GM21526 (cell line): ENCODE measurements at regions not wholly inside any gene's neighbourhood (a gene's known extent, or its start where the extent isn't known, plus 50 kb on each side); places are given as distances from the start of the nearest gene placed in this dataset.
"Not testable (repeated sequence)": the region's sequence is repeated elsewhere in the genome, so short reads cannot be mapped to it uniquely, and the experiment has no call there.

Source experiments
- ATAC-seq: cut with Tn5 transposase; IDR thresholded peaks from one replicate; pipeline ENCODE4 v1.9.1; 2021; ENCODE audit warnings: moderate library complexity; ENCODE audit not compliant: unreplicated experiment, low FRiP score

DNA sequence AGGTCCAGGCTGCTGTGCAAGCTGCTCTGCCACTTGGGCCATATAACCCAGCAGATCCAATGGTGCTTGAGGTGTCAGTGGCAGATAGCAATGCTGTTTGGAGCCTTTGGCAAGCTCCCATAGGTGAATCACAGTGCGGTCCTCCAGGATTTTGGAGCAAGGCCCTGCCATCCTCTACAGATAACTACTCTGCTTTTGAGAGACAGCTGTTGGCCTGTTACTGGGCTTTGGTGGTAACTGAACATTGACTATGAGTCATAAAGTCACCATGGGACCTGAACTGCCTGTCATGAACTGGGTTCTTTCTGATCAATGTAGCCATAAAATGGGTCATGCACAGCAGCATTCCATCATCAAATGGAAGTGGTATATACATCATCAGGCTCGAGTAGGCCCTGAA, 92.0 kb upstream of the IGLL5 start:
- not testable (repeated sequence) for ATAC-seq

DNA sequence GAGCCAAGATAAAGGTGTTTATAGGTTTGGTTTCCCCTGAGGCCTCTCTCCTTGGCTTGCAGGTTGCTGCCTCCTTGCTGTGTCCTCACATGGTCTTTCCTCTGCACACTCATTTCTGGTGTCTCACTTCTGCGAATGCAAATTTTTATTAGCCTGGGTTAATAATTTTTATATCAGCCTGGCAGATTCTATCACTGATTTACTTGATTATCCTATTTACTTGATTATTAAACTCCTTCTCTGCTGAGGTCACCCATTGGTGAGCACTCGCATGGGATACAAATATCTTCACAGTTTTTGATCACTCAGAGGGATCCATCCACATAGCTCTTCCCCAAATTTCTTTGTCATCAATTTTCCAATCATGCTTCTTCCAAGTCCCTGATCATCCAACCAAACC, 90.9 kb upstream of the IGLL5 start:
- ATAC-seq, result no peak

DNA sequence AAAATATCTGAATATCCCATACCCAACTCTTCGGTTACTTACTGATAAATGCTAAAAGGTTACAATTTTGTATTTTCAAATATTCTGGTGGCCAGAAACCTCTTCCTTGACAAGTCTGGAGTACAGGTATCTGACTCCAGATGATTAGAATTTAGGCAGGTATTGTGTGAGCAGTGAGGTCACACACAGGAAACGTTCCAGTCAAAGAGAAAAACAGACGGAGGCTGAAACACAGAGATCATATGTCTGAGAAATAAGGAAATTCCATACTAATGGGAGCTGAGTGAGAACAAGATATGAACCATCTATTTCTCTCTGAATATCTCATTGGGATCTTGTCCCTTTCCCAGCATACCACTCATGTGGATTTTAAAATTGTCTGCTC, 89.4 kb upstream of the IGLL5 start:
- ATAC-seq, result no peak

DNA sequence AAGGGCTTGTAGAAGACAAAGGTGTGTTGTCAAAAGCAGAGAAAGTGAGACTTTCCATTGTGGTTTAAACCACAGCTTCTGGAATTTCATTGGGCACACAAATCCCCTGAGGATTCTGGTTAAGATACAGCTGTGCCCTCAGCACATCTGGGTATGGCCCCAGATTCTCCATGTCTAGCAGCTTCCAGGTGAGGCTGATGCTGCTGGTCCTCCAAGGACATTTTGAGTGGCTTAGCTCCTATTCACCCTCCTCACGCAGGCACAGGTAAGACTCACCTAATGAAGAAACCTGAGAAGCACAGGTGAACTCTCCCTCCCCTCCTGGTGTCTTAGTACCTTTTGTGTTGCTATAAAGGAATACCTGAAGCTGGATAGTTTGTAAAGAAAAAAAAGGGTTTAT, 88.9 kb upstream of the IGLL5 start:
- ATAC-seq, result no peak

DNA sequence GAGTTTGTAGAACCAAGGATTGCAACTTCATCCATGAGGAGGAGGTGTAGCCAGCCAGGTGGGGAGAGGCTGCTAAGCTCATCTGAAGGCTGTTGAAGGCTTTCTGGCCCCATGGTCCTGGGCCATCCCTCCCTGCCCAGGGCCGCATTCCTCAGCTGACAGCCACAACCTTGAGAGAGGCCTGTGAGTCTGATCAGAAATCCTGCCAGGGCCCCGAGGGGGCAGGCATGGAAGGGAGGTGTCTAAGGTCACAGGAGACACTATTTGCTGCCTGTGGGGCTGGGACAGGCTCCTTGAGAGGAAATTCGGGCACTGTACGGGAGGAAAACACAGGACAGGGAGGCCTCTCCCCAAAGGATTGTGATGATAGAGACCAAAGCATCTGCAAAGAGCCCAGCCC, 88.1 kb upstream of the IGLL5 start:
- ATAC-seq, result no peak

DNA sequence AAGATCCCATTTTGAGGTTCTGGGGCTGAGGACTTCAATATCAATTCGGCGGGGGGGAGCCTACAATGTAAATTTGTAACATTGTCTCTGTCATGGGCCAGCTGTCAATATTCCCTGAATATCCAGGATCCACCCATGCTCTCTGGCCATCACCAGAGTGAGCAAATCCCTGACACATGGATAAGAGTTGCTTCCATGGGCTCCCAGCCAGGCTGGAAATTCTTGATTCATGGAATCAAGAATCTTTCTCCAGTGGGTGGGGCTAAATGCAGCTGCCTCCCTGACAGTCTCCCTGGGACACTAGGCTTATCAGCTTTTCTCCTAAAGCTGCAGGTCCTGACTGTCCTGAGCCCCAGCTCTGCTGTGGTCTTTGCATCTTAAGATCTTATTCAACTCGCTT, 86.9 kb upstream of the IGLL5 start:
- no peak for ATAC-seq

DNA sequence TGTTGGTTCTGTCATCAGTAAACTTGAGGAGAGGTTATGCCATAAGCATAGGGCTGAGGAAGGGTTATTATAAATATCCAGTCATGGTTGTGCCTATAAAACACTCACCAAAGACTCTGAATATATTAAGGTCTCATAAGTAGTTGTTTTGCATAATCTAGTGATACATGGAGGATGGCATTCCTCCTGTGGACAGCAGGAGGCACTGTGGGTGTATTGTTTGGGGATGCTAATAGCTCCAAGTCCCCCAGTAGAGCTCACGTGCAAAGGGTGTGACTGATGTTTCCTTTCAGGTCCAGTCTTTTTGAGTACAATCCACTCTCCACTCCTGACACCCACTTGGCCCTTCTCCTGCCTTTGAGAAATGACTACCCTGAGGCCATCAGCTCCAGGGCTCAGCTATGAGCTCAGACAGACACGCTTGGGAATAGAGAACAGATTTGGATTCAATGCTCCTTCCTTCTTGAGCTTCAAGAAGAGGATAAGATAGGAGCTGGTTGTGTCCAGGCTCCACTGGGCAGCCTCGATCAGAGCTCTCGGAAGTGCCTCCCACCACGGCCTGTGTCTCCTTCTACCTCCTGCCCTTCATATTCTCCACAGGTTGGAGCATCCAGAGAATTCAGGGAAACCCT, 85.2 kb upstream of the IGLL5 start:
- ATAC-seq, result no peak

DNA sequence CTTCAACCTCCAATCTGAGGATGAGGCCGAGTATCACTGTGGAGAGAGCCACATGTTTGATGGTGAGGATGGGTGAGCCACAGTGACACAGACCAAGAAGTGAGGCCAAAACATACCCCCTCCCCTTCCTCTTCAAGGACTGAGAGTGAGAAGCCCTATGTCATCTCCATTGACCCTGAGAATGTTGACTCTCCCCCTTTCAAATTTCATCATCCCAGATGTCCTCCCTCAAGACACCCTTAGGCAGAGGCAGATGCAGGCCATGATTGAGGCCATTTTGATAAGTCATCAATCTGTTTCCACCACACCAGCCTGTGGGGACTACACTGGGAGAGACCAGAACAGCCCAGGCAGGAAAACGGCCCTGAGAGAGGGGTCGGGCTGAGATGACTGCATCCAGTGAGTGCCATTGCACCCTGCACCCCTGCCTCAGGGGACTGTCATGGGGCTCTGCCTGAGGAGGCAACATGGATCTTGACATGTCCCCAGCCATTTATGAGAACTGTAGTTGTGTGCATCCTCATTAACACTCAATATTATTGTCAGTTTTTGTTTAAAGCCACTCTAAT, 84.2 kb upstream of the IGLL5 start:
- ATAC-seq, result no peak

DNA sequence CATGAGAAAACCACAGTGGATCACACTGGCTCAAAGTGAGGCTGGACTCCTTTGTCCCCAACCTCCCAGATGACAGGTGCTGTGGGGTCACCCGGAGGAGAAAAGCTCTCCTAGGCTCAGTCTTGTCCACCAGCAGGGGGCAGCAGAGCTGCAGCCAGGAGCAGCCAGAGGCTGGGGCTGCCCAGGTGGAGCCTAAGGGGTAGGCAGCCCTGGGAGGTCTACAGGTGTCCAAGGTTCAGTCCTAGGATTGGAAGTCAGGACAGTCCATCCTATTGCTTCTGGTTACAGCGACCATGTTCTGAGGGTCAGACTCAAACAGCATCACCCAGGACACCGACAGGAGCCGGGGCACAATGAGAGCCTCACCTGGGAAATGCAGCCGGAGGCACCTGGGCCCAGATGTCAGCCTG, 77.6 kb upstream of the IGLL5 start:
- no peak for ATAC-seq

DNA sequence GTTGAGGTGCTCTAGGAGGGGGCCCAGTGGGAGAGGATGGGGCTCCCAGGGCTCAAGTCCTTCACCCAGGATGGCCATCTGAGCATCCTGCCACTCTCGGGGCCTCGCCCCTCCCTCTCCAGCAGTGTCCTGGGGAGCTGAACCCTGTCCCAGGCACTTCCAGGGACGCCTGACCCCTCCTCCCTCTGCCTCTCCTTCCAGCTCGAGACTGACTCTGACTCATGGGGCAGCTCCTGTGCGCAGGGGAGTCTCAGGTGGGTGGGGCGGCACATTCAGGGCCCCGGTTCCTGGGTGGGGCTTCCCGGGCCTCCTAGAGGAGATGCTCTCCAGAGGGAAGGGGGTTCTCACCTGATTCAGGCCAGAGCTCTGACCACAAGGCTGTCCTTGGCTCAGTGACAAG, 77.1 kb upstream of the IGLL5 start:
- ATAC-seq, result no peak

DNA sequence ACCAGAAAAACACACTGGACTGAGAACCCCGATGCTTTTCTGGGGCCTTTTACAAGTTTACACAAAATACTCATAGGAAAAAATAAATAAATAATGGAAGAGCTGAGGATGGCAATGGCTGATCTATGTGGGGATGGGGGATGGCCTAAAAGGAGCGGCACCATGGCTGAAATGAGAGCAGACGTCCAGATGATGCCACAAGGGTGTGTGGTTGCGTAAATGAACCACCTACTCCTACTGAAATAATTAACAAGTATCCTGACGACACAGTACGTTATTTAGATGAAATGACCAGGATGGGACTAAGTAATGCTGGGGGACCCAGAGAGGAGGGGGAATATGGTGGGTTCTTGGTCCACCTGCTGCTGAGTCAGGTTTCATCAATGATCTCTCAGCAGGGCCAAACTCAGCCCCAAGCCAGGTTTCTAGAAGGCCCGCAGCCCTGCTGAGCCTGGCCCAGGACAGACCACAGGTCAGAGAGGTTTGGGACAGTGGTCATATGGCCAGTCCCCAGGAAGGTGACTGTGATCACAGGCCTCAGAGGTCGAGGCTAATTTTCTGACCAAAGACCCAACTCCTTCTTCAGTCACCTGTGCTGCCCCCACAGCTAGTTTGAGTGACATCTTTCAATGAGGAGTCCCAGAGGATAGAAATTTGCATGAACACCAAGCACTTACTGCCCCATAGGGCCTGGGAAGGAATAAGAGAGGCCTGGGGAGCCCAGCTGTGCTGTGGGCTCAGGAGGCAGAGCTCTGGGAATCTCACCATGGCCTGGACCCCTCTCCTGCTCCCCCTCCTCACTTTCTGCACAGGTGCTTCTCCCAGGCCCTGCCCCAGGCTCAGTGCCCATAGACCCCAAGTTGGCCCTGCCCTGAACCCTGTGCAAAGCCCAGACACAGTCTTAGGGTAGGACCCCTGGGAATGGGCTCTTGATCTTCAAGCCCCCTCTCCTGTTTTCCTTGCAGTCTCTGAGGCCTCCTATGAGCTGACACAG, 76.3 kb upstream of the IGLL5 start:
- ATAC-seq, result no peak

DNA sequence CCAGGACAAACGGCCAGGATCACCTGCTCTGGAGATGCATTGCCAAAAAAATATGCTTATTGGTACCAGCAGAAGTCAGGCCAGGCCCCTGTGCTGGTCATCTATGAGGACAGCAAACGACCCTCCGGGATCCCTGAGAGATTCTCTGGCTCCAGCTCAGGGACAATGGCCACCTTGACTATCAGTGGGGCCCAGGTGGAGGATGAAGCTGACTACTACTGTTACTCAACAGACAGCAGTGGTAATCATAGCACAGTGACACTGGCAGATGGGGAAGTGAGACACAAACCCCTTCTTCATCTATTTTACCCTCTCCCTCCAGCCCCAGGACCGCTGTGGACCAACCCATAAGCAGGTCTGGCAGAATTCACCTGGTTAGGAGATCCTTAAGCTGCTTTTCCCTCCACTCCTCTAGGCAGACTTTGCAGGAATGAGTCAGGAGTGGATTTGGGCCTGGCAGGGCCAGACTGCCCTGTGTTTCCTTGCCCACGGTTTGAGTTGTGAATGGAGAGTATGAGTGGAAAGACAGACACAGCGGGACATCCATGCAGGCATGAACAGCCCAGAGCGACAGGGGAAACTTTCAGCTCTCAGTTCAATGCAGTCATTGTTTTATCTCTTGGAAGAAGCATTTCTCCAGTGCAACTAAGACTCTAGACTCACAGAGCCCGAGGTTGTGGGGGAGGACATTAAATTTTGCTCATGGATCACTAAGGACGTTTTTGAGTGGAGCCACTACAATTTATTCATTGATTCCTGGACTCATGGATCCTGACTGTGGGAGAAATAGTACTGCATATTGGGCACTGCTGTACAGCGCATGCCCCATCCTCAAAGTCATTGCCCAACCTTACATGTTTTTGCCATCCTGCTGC, 75.3 kb upstream of the IGLL5 start:
- no peak for ATAC-seq

DNA sequence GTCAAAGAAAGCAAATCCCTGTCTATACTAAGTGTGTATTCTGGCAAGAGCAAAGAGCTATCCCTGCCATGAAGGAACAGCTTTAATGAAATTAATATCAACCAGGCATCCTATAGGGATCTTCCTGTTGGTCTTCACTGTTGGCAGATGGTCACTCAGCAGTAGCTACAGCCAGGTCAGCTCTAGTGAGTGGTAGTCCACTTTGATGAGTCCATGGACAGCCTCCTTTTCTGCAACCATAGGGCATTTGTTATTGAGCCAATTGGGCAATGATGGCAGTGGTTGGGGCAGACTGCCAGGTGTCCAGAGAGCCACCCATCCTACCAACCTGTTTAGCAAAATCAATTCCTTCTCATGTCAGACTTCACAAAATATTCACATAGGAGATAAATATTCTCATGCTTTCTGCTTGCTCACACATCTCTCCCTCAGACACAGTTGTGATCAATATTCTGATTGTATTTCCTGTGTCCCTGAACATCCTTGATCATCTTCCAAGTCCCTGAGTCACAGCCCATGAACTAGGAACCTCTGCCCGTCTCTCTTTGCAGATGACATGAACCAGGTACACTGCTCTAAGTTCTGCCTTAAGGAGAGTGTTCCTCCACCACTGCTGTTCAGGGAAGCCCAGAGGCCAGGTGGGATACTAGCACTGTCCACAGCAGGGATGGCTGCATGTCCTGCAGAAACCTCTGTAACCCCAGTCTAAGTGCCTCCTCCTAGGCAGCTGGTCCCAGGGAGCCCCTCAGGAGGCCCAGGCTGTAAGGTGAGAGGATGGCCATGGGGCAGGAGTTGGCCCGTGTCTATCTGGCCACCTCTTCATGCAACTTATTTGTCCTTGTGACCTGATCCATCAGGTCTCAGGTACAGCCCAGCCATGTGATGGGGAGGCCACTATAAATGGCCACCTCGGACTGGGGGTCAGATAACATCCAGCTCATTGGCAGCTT, 74.2 kb upstream of the IGLL5 start:
- ATAC-seq, result no peak

DNA sequence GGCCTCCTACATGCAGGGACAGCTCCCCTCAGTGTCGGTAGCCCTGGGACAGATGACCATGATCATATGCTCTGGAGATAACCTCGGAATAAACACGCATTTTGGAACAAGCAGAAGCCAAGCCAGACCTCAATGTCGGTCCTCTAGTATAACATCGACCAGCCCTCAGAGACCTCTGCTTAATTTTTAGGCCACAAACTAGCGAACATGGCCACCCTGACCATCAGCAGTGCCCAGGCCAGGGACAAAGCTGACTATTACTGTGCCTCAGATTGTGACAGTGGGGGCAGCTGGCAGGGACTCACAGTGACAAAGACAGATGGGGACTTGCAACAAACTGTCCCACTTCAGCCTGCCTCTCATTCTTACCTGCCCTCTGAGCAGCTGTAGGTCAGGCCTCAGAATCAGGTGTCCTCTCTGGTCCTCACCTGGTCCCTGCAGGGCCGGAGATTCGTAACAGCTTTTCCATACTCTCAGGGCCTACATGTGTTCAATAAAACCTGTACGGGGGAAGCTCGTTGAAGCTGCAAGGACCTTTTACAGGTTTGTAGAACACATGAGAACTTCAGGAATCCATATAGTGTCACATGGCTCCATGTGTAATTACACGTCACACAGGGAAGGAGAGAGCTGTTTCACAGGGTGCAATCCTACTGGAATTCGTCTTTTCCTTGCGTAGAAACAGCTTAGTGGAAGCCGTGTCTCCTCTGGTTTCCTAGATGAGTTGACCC, 72.8 kb upstream of the IGLL5 start:
- no peak for ATAC-seq

DNA sequence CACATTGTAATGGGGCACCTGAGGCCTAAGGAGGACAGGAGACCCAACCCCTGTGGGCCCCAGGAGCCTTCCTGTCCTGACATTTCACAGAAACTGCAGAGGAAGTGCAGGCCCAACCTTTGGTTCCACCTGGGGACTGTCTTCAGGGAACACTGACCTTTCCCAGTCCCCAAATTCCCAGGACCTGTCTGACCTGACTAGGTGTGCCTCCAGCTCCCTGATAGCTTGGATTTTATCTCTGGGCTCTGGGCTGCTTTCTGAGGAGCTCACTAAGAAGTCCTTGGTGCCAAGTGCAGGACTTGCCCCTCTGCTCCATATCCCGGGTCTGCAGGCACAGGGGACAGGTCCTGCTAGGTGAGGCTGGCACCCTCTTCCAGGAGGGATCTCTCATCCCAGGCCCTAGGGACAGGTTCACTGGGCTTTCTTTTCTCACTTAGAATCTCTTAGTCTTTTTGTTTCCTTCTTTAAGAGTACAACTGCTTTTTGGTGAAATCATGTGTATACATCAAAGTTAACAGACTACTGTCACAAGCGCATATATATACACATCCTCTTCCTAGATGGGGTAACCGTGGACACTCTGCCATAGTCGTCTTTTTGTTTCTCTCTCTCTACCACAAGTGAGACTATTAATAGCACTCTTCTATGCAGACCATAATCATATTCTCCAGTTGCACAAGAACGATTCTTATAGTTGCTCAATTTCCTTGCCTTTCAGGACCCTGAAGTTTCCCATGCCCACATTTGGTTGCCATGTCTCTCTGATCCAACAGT, 72.0 kb upstream of the IGLL5 start:
- no peak for ATAC-seq

DNA sequence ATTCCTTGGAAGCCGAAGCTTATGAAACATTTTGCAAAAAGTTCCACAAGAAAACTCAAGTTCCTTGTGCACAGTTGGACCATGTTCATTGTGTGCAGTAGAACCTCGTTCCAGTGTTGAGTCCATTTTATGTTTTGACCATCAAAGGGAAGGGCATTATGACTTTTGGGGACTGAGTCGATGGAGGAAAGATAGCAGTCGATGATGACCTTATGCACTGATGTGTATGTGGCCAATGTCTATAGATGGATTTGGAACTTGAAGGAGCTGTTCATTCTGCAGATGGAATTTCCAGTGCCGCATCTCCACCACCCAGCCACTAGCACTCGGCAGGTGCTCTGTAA, 71.5 kb upstream of the IGLL5 start:
- ATAC-seq, result no peak

DNA sequence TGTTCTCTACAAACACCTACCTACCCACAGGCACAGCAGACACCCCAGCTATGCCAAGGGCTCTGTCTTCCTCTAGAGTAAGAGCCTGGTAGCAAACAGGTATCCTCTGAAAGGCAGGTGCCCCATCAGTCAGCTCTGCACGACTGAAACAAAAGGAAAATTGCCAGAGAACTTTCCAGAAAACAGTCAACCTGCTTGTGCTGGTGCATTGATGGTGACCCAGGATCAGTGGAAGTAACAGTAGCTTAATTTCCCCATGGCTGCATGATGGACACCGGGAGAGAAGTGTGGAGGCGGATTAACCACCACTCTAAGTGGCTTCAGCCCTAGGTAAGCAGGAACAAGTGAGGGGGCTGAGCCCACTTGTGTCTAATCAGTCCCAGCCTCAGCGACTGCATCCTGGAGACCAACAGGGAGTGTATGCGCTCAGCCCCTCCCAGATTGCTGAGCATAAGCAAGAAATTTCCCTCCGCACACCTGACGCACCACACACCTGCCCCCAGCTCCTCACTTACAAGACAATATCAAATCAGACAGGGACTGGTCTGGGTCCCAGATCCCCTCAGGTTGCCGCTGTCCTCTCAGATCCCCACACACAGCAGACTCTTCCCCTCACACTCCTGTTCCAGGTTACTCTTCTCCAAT, 70.7 kb upstream of the IGLL5 start:
- no peak for ATAC-seq
